B cell (primary cell): ENCODE measurements at regions not wholly inside any gene's neighbourhood (a gene's known extent, or its start where the extent isn't known, plus 50 kb on each side); places are given as distances from the start of the nearest gene placed in this dataset.

Experiments used
- ATAC-seq: fragments of 200-7000 bp; cut with Tn5 transposase; one replicate; pipeline ENCODE4 v1.10.0; 2021; ENCODE audit warnings: low read depth, mild to moderate bottlenecking, moderate number of reproducible peaks, moderate library complexity
- CTCF ChIA-PET: fragments of 350-600 bp; sonication (Branson Sonifier 250); formaldehyde crosslinking; loops from one replicate; lab custom pipeline; 2021; ENCODE audit warnings: antibody characterized with exemption, inconsistent platforms; lab: Charles Lee
- POLR2A ChIA-PET: fragments of 350-600 bp; sonication (Branson Sonifier 250); formaldehyde crosslinking; loops from one replicate; lab custom pipeline; 2021; ENCODE audit warnings: antibody characterized with exemption; lab: Charles Lee
- DNase-seq: peaks from one replicate; pipeline ENCODE4 v3.0.0; 2013
- H2AFZ ChIP-seq: 2 replicates; pipeline ENCODE4 v1.6.1; 2012; ENCODE audit warnings: mild to moderate bottlenecking, low read depth, low read length; ENCODE audit not compliant: insufficient read depth, poor library complexity, severe bottlenecking
- H3K27ac ChIP-seq, 2 donors: 1 replicate in 1 of 2; 2 replicates in 1 of 2; pipeline ENCODE4 v1.5.1; 2012 to 2013; ENCODE audit warnings: low read length in 2 of 2, mild to moderate bottlenecking in 2 of 2, moderate library complexity in 1 of 2
- H3K27me3 ChIP-seq, 4 experiments: fragments of 200-600 bp in 1 of 4; sonication (generic) in 1 of 4; replicated peaks in 1 of 4; 1 replicate in 2 of 4; 2 replicates in 2 of 4; pipeline versions ENCODE4 v1.6.1 to v1.7.0; 2013 to 2016; ENCODE audit warnings: low read length in 3 of 4, mild to moderate bottlenecking in 2 of 4, mixed read lengths in 1 of 4, moderate library complexity in 1 of 4; ENCODE audit not compliant: insufficient read depth in 4 of 4, control insufficient read depth in 3 of 4; ENCODE audit errors: control extremely low read depth in 1 of 4
- H3K36me3 ChIP-seq, 2 experiments: replicated peaks in 1 of 2; 1 replicate in 1 of 2; 2 replicates in 1 of 2; pipeline versions ENCODE4 v1.6.1 to v1.7.1; 2013; ENCODE audit warnings: low read length in 1 of 2; ENCODE audit not compliant: insufficient read depth in 2 of 2, control insufficient read depth in 1 of 2; ENCODE audit errors: control extremely low read depth in 1 of 2, extremely low read depth in 1 of 2
- H3K4me1 ChIP-seq, 2 donors: fragments of 200-600 bp in 1 of 2; sonication (generic) in 1 of 2; 1 replicate in 1 of 2; 2 replicates in 1 of 2; pipeline versions ENCODE4 v1.5.1 to v1.6.1; 2013 to 2017; ENCODE audit warnings: low read length in 2 of 2; ENCODE audit not compliant: control insufficient read depth in 2 of 2, insufficient read depth in 2 of 2
- H3K4me2 ChIP-seq: replicated peaks from 2 replicates; pipeline ENCODE3; 2012; ENCODE audit warnings: mild to moderate bottlenecking, low read depth, low read length; ENCODE audit not compliant: poor library complexity, severe bottlenecking
- H3K4me3 ChIP-seq, 5 experiments: fragments of 200-600 bp in 1 of 5; sonication (generic) in 1 of 5; 1 replicate in 3 of 5; 2 replicates in 2 of 5; pipeline versions ENCODE4 v1.5.1 to v1.7.0; 2011 to 2016; ENCODE audit warnings: low read length in 4 of 5, mild to moderate bottlenecking in 4 of 5, low read depth in 2 of 5, control low read depth in 1 of 5, moderate library complexity in 1 of 5; ENCODE audit not compliant: insufficient read depth in 1 of 5; ENCODE audit errors: control extremely low read depth in 1 of 5, extremely low read depth in 1 of 5
- H3K79me2 ChIP-seq: fragments of 200-600 bp; sonication (generic); one replicate; pipeline ENCODE4 v1.6.0; 2016; ENCODE audit warnings: low read length; ENCODE audit not compliant: control insufficient read depth, insufficient read depth
- H3K9ac ChIP-seq: fragments of 200-600 bp; sonication (generic); 2 replicates; pipeline ENCODE4 v1.6.1; 2017; ENCODE audit warnings: mild to moderate bottlenecking, low read length, moderate library complexity
- H3K9me3 ChIP-seq, 3 donors: one replicate each; pipeline versions ENCODE4 v1.6.1 to v1.7.1; 2013; ENCODE audit warnings: low read length in 2 of 3; ENCODE audit not compliant: control insufficient read depth in 2 of 3, insufficient read depth in 1 of 3; ENCODE audit errors: control extremely low read depth in 1 of 3
- H4K20me1 ChIP-seq: 2 replicates; pipeline ENCODE4 v1.6.0; 2012; ENCODE audit warnings: mild to moderate bottlenecking, low read length; ENCODE audit not compliant: insufficient read depth, control insufficient read depth, poor library complexity, severe bottlenecking
- H3K27ac Mint-ChIP-seq: one replicate; pipeline ENCODE4 v1.8.0; 2021; ENCODE audit warnings: mixed read lengths
- H3K27me3 Mint-ChIP-seq: one replicate; pipeline ENCODE4 v1.8.0; 2021; ENCODE audit warnings: mixed read lengths
- H3K4me1 Mint-ChIP-seq: one replicate; pipeline ENCODE4 v1.8.0; 2021; ENCODE audit warnings: mixed read lengths
- H3K4me3 Mint-ChIP-seq: one replicate; pipeline ENCODE4 v1.8.0; 2021; ENCODE audit warnings: mixed read lengths
- H3K9me3 Mint-ChIP-seq: one replicate; pipeline ENCODE4 v1.8.0; 2022; ENCODE audit warnings: mixed read lengths; ENCODE audit not compliant: insufficient read depth
- EZH2 ChIP-seq: IDR thresholded peaks from 2 replicates; pipeline ENCODE4 v1.6.1; 2012; ENCODE audit warnings: borderline replicate concordance, low read depth, mild to moderate bottlenecking, moderate library complexity, low read length; ENCODE audit not compliant: insufficient read depth, poor library complexity, severe bottlenecking
- WGBS: methylation state at CpG from one replicate; pipeline ENCODE4 v1.1.5; 2013; ENCODE audit warnings: missing lambda C conversion rate; ENCODE audit not compliant: insufficient coverage; 5-methylcytosine and 5-hydroxymethylcytosine counted together
- intact Hi-C: fragments of 100-400 bp; cut with micrococcal nuclease; formaldehyde crosslinking; loops from one replicate; pipeline ENCODE4 v1.10.0; 2022
- TF ChIP-seq, protein P1 (sequence below): fragments of 200-600 bp; IDR thresholded peaks from one replicate; pipeline ENCODE4 v1.8.0; 2022; ENCODE audit warnings: antibody characterized with exemption, mild to moderate bottlenecking

DNA sequence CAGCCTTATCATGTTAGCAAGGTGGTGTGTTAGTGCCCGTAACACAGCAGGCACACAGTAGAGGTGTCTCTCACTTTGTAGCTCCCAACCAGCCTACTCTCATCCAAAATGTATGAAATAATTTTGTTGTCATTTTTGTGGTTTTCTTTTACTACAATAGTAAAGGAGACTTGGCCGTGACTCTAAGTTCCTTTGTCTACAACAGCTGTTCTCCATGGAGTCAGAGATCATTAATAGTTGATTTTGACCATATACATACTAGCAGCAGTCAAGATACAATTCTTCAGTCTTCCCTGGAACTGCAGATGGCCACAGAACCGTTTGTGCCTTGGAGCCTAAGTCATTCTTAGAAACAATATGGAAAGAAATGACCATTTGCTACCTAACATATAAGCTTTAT lies 567.1 kb downstream of the TLR4 start:
- Histone ChIP-seq H3K27ac (no peak overlapping the region), H3K4me2 (no peak overlapping the region), H3K9ac (no peak overlapping the region), H3K9me3 (no peaks in the 10 kb centered on the region), H3K27me3 (no peaks in the 10 kb centered on the region), H3K4me1 (no peaks in the 10 kb centered on the region), H4K20me1 (no peaks in the 10 kb centered on the region), H2AFZ (no peak overlapping the region), H3K36me3 (no peaks in the 10 kb centered on the region), H3K79me2 (no peaks in the 10 kb centered on the region), H3K4me3 (no peak overlapping the region)
- Mint-ChIP-seq H3K4me3 (no peak overlapping the region), H3K27ac (no peak overlapping the region), H3K27me3 (no peaks in the 10 kb centered on the region), H3K9me3 (no peaks in the 10 kb centered on the region), H3K4me1 (no peaks in the 10 kb centered on the region)
- ChIA-PET POLR2A (no interaction called here), CTCF (no interaction called here)
- no peak for TF ChIP-seq EZH2
- TF ChIP-seq, protein P1, sequence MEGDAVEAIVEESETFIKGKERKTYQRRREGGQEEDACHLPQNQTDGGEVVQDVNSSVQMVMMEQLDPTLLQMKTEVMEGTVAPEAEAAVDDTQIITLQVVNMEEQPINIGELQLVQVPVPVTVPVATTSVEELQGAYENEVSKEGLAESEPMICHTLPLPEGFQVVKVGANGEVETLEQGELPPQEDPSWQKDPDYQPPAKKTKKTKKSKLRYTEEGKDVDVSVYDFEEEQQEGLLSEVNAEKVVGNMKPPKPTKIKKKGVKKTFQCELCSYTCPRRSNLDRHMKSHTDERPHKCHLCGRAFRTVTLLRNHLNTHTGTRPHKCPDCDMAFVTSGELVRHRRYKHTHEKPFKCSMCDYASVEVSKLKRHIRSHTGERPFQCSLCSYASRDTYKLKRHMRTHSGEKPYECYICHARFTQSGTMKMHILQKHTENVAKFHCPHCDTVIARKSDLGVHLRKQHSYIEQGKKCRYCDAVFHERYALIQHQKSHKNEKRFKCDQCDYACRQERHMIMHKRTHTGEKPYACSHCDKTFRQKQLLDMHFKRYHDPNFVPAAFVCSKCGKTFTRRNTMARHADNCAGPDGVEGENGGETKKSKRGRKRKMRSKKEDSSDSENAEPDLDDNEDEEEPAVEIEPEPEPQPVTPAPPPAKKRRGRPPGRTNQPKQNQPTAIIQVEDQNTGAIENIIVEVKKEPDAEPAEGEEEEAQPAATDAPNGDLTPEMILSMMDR, result no peak
- no peak for DNase-seq
- WGBS, result no CpG with 5 or more reads among the region's 3 CpGs
- intact Hi-C loops, result no loop called here
- ATAC-seq, result no peak

DNA sequence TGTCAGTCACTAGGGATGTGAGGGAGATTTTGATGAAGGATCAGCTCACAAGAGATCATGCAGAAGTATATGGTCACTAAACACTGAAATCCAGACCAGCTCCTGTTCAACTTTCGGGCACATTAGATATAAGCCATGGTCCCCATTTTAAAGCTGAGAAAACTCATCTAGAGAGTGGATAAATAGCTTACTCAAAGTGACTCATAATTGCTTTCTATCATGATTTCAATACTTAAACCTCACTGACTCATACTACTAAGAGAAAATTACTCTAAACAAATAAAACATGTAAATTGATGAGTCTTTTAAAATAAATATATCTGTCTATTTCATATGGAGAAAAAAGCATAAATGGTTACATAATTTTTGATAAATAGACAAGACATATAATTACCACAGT lies 567.7 kb downstream of the TLR4 start:
- H3K4me3 ChIP-seq, result no peak overlapping the region
- no peaks in the 10 kb centered on the region for H3K79me2 ChIP-seq
- POLR2A ChIA-PET, result no interaction called here
- H3K9me3 Mint-ChIP-seq, result no peaks in the 10 kb centered on the region
- intact Hi-C loops, result no loop called here
- CTCF ChIA-PET, result no interaction called here
- H3K4me2 ChIP-seq, result no peak overlapping the region
- no peak overlapping the region for H3K27ac Mint-ChIP-seq
- H3K4me1 Mint-ChIP-seq, result no peaks in the 10 kb centered on the region
- H3K27me3 Mint-ChIP-seq, result no peaks in the 10 kb centered on the region
- H3K27ac ChIP-seq, result no peak overlapping the region
- no peaks in the 10 kb centered on the region for H3K36me3 ChIP-seq
- DNase-seq (no peak), ATAC-seq (no peak)
- H3K4me3 Mint-ChIP-seq, result no peak overlapping the region
- no peaks in the 10 kb centered on the region for H3K9me3 ChIP-seq
- H2AFZ ChIP-seq, result no peak overlapping the region
- TF ChIP-seq, protein P1, result no peak
- no peak for TF ChIP-seq EZH2
- H4K20me1 ChIP-seq, result no peaks in the 10 kb centered on the region
- H3K27me3 ChIP-seq, result no peaks in the 10 kb centered on the region
- no peak overlapping the region for H3K9ac ChIP-seq
- no peaks in the 10 kb centered on the region for H3K4me1 ChIP-seq
- WGBS, result no CpG with 5 or more reads among the region's 1 CpG
